Dermis microvascular lymphatic vessel endothelial cell (primary cell): ENCODE measurements at regions not wholly inside any gene's neighbourhood (a gene's known extent, or its start where the extent isn't known, plus 50 kb on each side); places are given as distances from the start of the nearest gene placed in this dataset.

ENCODE experiments used
- DNase-seq, 2 donors: peaks; one replicate each; pipeline versions ENCODE4 v3.0.0 to v3.0.0-alpha.2; 2010; ENCODE audit warnings: low read depth in 2 of 2

DNA sequence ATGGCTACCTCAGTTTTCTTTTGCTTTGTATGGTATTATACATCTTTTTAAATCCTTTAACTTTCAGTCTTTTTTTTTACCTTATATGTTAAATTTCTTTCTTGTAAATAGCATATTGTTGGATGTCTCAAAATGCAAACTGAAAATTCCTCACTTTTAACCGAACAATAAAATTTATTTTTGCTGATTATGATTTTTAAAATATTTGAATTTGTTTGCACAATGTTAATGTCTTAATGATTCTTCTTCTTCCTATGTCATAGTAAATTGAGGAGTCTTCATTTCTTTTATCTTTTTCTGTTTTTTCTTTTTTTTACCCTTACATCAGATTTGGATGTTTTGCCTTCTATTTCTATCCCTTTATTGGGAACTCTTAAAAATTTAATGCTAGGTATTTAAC lies 574.2 kb upstream of the CDH4 start:
- DNase-seq: no peak

DNA sequence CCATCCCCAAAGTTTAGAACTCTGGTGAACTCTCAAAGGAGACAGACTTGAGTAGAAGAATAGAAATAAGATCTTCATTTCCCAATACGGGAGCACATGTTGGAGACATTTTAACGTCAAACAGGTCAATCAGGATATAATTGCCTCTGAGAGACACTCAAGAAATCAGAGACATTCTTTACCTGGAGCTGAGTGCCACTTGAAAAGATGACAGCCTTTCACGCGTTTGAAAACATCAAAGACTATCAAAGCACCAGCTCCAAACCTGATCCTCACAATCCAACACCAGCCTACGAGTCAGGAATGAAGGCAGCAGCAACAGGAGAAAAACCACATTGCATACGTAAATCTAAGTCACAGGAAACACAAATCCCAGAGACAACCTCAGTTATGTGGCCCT lies 571.5 kb upstream of the CDH4 start:
- DNase-seq: no peak

DNA sequence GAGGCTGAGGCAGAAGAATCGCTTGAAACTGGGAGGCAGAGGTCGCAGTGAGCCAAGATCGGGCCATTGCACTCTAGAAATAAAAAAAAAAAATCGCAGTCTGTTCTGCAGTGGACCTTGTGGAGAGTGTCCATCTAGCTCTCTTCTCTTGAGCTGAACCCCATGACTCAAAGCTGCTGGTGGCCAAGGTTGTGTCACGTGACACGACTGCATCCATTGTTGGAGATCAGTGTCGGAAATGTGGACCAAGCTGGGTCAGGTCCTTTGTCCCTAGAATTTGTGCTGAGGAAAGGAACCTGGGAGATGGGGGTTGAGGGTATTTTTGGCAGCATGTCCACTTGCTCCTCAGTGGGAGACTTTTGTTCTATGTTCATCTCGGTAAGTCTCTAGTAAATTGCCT lies 564.8 kb upstream of the CDH4 start:
- no peak for DNase-seq

- no peak for DNase-seq
These were observed 561.3 kb upstream of the CDH4 start for GRCh38 chr20:60690771-60691170.

DNA sequence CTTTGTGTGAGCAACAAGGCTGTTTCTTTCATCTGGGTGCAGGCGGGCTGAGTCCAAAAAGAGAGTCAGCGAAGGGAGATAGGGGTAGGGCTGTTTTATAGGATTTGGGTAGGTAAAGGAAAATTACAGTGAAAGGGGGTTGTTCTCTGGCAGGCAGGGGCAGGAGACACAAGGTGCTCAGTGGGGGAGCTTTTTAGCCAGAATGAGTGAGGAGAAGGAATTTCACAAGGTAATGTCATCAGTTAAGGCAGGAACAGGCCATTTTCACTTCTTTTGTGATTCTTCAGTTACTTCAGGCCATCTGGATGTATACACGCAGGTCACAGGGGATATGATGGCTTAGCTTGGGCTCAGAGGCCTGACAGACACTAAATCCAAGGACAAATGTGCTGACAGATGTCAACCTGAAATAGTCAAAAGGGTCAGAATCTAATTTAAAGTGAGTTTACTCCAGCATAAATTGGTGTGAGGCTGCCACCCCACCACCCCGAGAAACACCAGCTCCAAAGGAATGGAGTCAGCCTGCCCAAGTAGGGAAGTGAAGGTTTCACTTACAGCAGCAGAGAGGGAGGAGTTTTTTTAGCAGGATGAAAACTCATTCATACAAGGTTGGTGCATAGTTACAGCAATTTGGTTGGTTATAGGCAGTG lies 560.0 kb upstream of the CDH4 start:
- DNase-seq: no peak

DNA sequence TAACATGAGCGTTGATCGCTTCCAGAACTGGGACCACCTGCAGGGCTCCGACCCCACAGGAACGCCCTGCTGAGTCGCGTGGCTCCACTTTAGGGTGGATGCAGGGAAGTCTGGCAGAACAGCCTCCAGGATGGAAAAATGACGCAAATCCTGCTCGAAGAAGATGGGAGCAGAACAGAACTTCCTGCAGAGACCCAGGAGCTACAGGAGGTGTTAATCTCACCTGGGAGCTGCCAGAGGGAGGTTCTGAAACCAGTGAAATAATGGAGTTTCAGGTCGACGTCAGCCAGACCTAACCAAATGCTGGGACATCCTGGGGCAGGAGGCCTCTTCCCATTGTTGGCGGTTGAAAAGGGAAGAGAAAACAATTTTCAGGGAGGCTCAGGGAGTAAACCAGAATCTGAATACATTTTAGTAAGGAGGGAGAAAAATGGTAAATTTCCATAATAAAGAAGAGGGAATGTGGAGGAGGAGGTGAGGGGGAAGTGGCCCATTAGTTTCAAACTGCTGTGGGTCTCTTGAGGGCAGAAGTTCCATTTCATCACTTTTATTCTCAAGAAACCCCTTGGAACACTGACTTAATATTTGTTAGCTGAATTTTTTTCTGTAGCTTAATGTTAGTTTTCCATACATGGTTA lies 558.4 kb upstream of the CDH4 start:
- no peak for DNase-seq

DNA sequence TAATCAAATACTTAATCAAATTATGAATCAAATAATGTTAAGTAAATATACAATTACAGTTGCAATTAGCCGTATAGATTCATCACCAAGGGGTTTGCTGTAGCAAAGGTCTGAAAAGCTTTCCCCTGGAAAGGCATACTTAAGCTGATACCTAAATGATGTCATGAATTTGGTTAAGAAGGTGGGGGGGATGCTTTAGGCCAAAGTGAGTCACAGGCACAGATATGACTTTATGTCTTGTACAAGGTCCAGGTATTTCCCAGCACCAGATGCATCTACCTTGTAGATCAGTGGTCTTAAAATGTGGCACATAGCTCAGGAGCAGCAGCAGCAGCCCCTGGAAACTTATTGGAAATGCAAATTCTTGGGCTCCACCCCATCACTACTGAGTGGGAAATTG lies 557.3 kb upstream of the CDH4 start:
- DNase-seq: no peak

GRCh38 chr20:60695226-60696000 lies 556.6 kb upstream of the CDH4 start:
- DNase-seq: no peak

- DNase-seq: no peak
These were observed 554.8 kb upstream of the CDH4 start for GRCh38 chr20:60697252-60697651.

DNA sequence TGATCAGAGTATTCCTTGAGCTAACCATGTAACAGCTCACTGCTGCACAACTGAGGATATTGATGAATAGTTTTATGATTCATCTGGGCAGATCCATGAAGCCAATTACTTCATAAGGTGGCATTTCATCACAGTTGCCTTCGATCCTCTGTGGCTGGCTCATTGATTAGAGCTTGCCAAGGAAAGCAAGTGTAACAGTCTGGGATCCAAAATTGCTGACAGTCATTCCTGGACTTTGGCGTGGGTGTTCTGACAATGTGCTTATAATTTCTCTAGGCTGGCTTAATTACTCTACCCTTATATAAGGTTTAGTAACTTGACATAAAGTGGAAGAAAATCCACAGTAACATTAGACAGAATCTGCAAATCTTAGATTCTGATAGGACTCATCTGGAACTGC lies 551.3 kb upstream of the CDH4 start:
- no peak for DNase-seq

GRCh38 chr20:60704147-60704546 lies 547.9 kb upstream of the CDH4 start:
- DNase-seq: no peak

DNA sequence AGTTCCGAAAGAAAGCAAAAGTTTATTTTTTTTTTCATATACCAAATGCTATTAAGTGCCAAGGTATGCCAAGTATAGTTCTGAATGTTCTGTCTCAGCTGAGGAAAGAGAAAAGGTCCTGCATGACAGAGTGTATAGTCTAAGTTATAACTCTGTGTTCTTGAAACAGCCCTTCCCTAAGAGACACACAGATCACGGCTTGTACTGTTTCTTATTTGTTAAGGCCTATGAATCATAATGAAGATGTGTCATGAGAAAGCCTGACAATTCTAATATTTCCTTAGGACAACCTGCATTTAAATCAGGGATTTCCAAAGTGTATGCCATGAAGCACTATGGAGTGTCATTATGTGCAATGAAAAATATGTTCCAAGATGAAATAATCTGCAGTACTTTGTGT lies 538.7 kb upstream of the CDH4 start:
- no peak for DNase-seq

DNA sequence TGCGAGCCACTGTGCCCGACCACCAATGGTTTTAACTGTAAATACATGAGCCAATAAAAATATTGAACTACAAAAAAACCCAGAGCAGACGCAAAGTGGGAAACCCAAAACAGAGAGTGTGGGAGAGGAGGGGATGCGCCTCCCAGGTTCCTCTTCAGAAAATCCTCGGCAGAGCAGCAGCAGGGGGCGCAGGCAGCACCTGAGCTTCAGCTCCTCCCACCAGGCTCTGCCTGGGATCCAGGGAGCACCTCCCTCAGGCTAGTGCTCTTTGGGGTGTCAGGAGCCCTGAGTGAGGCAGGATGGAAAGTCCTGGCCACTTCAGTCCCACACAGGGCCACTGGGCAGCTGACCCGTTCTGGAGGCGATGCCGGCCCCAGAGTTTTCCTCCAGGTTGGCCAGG lies 536.9 kb upstream of the CDH4 start:
- DNase-seq: no peak

DNA sequence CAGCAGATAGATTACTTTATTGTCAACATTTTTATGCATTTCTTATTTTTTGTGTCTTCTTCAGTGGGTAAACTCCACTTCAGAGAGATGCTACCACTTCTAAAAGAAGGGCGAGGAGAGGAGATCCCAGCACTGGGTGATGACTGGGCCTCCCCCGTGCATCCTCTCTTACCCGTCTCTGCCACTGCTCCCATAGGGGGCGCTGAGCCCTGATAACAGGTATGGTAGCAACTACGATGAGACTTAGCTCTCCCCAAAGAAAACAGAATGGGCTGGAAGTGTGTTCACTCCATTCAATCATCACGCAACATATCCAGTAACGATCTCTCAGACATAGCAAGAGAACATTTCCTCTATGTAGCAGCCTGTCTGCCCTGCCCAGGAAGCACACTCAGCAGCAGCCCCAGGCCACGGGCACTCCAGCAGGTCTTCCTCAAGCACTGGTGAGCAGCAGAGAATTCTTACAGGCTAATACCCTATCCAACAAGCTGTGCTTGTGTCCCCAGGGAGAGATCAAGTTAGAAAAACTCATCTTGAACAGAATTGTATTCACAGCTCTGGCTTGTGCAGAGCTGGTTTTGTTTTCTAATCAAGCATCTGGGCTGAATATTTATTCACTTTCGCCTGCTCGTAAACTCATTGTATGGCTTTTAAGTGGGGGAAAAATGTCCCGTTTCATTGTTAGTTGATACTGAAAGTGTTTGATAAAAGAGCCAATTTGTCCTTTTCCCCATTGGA lies 533.1 kb upstream of the CDH4 start:
- no peak for DNase-seq

GRCh38 chr20:60725311-60725906 lies 526.7 kb upstream of the CDH4 start:
- DNase-seq: no peak

- DNase-seq: no peak
These were observed 524.6 kb upstream of the CDH4 start for GRCh38 chr20:60727425-60727824.

DNA sequence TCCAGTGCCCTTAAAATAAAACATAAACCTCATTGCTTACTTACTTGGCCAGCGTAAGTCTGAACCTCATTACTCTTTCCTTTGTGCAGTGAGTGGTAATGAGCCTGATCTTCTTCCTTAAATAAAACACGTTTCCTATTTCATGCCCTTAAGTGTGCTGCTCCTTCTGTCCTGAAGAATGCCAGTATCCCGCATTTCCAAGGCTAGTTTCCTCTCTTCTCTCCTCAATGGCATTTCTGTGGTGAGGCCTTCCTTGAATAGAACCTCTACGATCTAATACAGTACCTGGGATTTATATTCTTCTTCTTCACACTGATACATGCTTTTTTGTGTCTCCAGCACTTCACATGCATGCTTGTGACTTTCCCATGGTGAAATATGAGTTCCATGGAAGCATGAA lies 523.4 kb upstream of the CDH4 start:
- no peak for DNase-seq

DNA sequence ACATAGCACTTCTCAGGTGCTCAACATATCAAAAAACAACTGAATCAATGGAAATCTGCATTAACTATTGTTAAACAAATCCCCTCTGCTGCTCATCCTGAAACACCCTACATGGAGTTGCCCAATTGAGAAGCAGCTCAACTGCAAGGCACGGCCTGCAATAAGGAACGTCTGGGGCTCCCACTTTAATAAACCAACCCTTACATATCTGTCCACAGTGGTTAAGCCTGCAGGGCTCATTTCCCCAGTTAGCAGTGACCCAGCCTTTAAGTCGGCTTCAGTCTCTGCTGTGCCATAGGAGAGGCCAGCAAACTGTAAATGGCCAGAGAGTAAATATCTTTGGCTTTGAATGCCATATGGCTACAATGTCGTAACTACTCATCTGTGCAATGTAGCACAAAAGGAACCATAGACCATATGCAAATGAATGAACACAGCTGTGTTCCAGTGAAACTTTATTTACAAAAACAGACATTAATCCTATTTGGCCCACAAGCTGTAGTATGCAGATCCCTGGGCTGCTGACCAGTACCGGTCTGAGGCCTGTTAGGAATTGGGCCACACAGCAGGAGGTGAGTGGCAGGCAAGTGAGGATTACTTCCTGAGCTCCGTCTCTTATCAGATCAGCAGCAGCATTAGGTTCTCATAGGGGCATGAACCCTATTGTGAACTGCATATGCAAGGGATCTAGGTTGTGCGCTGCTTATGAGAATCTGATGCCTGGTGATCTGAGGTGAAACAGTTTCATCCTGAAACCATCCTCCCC lies 522.7 kb upstream of the CDH4 start:
- no peak for DNase-seq

DNA sequence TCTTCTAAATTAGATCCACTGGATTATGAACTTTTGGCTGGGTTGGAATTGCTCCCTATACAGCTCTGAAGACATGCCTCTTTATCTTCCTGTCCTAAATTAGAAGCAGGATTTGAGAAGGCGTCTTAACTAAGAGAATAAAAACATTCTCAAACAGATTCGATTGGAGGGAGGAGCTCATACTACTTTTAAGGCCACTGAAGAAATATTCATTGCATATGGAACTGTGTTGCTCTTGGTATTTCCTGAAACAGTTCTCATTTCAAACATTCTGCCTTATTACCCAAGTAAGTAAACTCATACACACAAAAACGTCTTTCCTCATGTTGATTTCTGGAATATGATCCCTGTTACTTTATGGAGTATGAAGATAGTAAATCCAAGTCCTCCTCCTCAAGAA lies 519.7 kb upstream of the CDH4 start:
- DNase-seq: no peak

DNA sequence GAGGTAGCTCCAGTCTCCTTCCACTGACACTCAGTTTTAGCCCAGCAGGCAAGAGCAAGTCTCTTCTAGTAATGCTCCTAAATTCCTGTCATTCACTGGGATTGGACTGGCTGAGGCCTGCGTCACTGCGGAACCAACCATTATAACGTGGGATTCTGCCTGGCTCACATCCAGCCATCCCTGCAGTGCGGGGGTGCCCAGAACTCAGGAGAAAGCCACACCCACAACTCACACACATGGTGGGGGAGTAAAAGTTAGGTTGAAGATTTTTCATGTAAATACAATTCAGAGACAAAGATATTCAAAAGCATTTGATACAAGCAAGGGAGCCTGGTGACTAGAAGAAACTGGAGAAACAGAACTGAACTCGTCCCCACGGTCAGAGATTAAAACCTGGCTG lies 504.0 kb upstream of the CDH4 start:
- DNase-seq: no peak
